Esophagus muscularis mucosa (tissue), 4 donors: ENCODE measurements at regions not wholly inside any gene's neighbourhood (a gene's known extent, or its start where the extent isn't known, plus 50 kb on each side); places are given as distances from the start of the nearest gene placed in this dataset.

ENCODE experiments used
- EP300 ChIP-seq: sonication (generic); formaldehyde crosslinking; IDR thresholded peaks from one replicate; pipeline ENCODE4 v1.6.1; 2017; ENCODE audit warnings: antibody characterized with exemption
- POLR2A ChIP-seq: fragments of 450-650 bp; IDR thresholded peaks from one replicate; pipeline ENCODE4 v1.6.1; 2017; ENCODE audit warnings: antibody characterized with exemption, moderate library complexity, mild to moderate bottlenecking, low read depth
- TF ChIP-seq, protein P1 (sequence below), 3 experiments: fragments of 200-600 bp in 2 of 3; fragments of 450-650 bp in 1 of 3; sonication (generic) in 2 of 3; IDR thresholded peaks; one replicate each; pipeline ENCODE4 v1.5.1; 2017 to 2019; ENCODE audit warnings: antibody characterized with exemption in 3 of 3, mild to moderate bottlenecking in 2 of 3, moderate library complexity in 1 of 3

DNA sequence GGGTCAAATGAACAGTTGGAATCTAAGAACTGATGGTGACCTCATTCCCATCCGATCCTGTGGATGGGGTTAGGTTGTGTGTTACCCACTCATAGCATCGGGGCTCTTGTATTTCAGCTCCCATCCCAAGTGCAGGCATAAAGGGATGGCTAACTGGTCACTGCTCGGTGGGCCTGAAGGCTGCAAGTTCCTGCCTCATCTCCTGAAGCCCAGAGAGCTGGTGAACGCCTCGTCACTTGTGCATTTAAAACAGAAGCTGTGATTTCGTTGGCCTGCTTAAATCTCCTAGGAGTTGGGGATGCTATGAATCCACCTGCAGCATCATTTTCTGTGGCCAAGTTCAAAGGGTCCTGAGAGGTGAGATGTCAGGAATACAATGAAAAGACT, 477.0 kb downstream of the TBC1D22A start:
- TF ChIP-seq, protein P1, sequence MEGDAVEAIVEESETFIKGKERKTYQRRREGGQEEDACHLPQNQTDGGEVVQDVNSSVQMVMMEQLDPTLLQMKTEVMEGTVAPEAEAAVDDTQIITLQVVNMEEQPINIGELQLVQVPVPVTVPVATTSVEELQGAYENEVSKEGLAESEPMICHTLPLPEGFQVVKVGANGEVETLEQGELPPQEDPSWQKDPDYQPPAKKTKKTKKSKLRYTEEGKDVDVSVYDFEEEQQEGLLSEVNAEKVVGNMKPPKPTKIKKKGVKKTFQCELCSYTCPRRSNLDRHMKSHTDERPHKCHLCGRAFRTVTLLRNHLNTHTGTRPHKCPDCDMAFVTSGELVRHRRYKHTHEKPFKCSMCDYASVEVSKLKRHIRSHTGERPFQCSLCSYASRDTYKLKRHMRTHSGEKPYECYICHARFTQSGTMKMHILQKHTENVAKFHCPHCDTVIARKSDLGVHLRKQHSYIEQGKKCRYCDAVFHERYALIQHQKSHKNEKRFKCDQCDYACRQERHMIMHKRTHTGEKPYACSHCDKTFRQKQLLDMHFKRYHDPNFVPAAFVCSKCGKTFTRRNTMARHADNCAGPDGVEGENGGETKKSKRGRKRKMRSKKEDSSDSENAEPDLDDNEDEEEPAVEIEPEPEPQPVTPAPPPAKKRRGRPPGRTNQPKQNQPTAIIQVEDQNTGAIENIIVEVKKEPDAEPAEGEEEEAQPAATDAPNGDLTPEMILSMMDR (IDR thresholded peaks at IDR 0.05): no peak
- TF ChIP-seq EP300 (no peak), POLR2A (no peak)
